Astrocyte of the spinal cord (primary cell): ENCODE measurements at regions not wholly inside any gene's neighbourhood (a gene's known extent, or its start where the extent isn't known, plus 50 kb on each side); places are given as distances from the start of the nearest gene placed in this dataset.

Source experiments
- DNase-seq: peaks from one replicate; pipeline ENCODE4 v3.0.0; 2011; ENCODE audit warnings: low read depth, low spot score
- H3K4me3 ChIP-seq: 2 replicates; pipeline ENCODE4 v1.5.1; 2011; ENCODE audit warnings: low read depth, mild to moderate bottlenecking, low read length, moderate library complexity
- CTCF ChIP-seq: IDR thresholded peaks from 2 replicates; pipeline ENCODE4 v1.5.1; 2012; ENCODE audit warnings: low read depth, mild to moderate bottlenecking, low read length, inconsistent platforms
- in situ Hi-C: cut with HindIII; loops from 2 replicates; pipeline ENCODE4 v1.10.0; 2017; ENCODE audit warnings: low sequenced_read_pairs

- no peak overlapping the region for H3K4me3 ChIP-seq
- no peak for DNase-seq
- no peak for TF ChIP-seq CTCF
- in situ Hi-C loops = no loop called here
These were observed 221.5 kb upstream of the TSHZ3 start for GRCh38 chr19:31570718-31571117.

- no peak for DNase-seq
- no peak for TF ChIP-seq CTCF
- in situ Hi-C loops = no loop called here
These were observed 223.1 kb upstream of the TSHZ3 start for GRCh38 chr19:31572102-31572975.

DNA sequence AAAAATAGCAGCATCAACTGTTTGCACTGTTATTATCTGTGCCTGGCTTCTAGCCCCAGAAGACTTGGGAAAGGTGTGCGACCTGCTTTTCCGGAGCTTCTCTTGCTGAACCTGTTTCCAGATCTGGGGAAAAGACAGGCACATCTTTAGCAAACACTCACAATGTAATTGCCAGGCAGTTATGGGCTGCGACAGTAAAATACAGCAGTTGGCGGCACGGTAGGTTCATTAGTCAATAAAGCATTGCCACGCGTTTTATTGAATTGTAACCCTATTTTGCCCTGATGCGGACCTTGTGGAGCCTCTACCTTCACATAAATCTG is 223.7 kb upstream of the TSHZ3 start:
- H3K4me3 ChIP-seq = no peak overlapping the region
- no peak for TF ChIP-seq CTCF
- in situ Hi-C loops = no loop called here
- no peak for DNase-seq

More at GRCh38 chr19:31572102-31572975, 223.1 kb upstream of the TSHZ3 start:
- H3K4me3 ChIP-seq = no peak overlapping the region

DNA sequence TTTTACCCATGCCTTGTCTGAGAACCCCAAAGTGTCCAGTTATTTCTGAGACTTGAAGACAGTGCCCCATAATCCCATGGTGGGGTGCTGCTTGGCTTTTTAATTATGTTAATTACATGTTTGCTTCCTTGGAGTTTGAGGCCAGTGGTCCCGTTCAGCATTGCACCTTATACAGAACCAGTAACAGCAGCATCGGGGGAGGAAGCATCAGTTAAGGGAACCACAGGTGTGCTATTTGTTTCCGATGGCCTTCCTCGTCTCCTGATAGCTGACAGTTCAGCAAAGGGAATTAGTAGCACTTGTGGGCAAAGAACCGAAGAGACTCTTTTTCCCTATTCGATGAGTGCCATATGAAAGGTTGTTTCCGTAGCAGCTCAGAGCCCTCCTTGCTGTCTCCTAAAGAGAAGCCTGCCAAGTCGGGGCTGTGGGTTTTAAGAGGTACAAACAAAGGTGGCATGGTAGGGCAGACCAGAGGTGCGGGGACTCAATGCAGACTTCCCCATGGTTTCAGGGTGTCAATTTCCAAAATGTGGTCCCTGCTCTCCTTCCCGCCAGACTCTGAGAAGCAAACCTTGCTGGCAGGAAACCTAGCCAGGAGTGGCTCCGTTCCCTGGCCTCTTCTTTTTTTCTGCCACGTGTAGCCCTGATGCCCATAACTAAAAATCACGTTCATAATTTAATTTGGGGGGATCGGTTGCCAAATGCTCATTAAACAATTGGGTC is 225.2 kb upstream of the TSHZ3 start:
- TF ChIP-seq CTCF = no peak
- in situ Hi-C loops = no loop called here
- no peak overlapping the region for H3K4me3 ChIP-seq
- no peak for DNase-seq

DNA sequence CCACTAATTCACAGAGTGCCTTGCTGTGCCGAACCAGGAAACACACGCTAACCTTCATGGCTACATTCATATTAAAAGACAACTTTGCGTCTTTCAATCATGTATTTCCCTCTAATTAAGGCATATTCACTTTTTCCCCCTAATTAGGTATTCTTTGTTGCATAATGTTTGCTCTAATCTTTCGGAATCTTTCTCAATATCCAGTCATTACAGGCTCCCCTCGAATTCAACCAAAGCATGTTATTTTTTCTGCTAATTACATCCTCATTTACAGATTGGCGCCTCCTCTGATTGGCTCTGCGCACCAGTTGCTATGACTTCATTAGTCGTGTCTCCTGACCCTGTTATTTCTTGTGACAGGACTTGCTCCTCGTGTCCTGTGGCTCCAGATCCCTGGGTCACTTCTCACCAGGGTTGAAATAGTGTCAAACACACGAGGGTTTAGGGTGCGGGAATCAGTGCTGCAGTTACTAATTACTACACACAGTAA is 226.7 kb upstream of the TSHZ3 start:
- DNase-seq = no peak
- TF ChIP-seq CTCF = no peak
- in situ Hi-C loops = no loop called here
- no peak overlapping the region for H3K4me3 ChIP-seq

DNA sequence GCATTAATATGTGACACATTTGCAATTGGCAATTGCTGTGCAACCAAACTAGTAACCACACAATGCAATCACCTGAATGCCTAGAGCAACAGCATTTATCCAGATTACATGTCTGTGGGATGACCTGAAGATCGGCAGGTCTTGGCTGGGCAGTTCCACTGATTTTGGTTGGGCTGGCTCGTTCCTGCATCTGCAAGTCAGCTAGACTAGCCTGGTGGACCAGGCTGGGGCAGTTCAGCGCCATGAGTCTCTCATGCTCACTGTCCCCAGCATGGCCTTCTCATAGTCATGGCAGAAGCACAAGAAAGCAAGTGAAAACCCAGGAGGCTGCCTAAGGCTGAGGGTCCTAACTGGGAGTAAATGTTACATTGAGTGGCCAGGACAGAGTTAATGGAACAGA is 229.1 kb upstream of the TSHZ3 start:
- TF ChIP-seq CTCF = no peak
- in situ Hi-C loops = no loop called here
- DNase-seq = no peak
- no peak overlapping the region for H3K4me3 ChIP-seq
